IMR-90 (cell line): ENCODE measurements at regions not wholly inside any gene's neighbourhood (a gene's known extent, or its start where the extent isn't known, plus 50 kb on each side); places are given as distances from the start of the nearest gene placed in this dataset.

Source experiments
- BHLHE40 ChIP-seq: fragments of 150-350 bp; IDR thresholded peaks from 2 replicates; pipeline ENCODE4 v1.6.1; 2016; ENCODE audit warnings: mild to moderate bottlenecking, low read depth, low read length
- CEBPB ChIP-seq: IDR thresholded peaks from 2 replicates; pipeline ENCODE4 v1.6.1; 2012; ENCODE audit warnings: low read depth, low read length, improper control_type of control experiment
- CTCF ChIP-seq: conservative IDR thresholded peaks from 2 replicates; pipeline ENCODE4 v1.5.1; 2012; ENCODE audit warnings: mild to moderate bottlenecking, low read depth, low read length, improper control_type of control experiment
- MAFK ChIP-seq: IDR thresholded peaks from 2 replicates; pipeline ENCODE4 v1.6.1; 2012; ENCODE audit warnings: low read depth, low read length, improper control_type of control experiment
- MAZ ChIP-seq: IDR thresholded peaks from 2 replicates; pipeline ENCODE4 v1.6.1; 2012; ENCODE audit warnings: low read depth, mild to moderate bottlenecking, low read length, improper control_type of control experiment, moderate library complexity, borderline replicate concordance
- POLR2A ChIP-seq: IDR thresholded peaks from 2 replicates; pipeline ENCODE4 v1.6.1; 2012; ENCODE audit warnings: mild to moderate bottlenecking, low read depth, low read length
- TF ChIP-seq, protein P1 (sequence below): fragments of 150-350 bp; IDR thresholded peaks from 2 replicates; pipeline ENCODE4 v1.6.1; 2017; ENCODE audit warnings: mild to moderate bottlenecking, antibody characterized with exemption, low read length, low read depth

GRCh38 chr17:14015271-14015670 is 54.0 kb upstream of the COX10 start:
- TF ChIP-seq POLR2A: no peak
- no peak for TF ChIP-seq CTCF
- no peak for TF ChIP-seq MAFK
- no peak for TF ChIP-seq MAZ
- TF ChIP-seq CEBPB: no peak
- TF ChIP-seq, protein P1, sequence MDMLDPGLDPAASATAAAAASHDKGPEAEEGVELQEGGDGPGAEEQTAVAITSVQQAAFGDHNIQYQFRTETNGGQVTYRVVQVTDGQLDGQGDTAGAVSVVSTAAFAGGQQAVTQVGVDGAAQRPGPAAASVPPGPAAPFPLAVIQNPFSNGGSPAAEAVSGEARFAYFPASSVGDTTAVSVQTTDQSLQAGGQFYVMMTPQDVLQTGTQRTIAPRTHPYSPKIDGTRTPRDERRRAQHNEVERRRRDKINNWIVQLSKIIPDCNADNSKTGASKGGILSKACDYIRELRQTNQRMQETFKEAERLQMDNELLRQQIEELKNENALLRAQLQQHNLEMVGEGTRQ: no peak
- no peak for TF ChIP-seq BHLHE40
